ENCODE measurements at regions not wholly inside any gene's neighbourhood (a gene's known extent, or its start where the extent isn't known, plus 50 kb on each side); places are given as distances from the start of the nearest gene placed in this dataset.

- TF ChIP-seq EP300 (IDR thresholded peaks at IDR 0.05; ENCODE audit: borderline replicate concordance) (no peak), CEBPB (IDR thresholded peaks at IDR 0.05) (no peak), EGR1 (IDR thresholded peaks at IDR 0.05) (no peak), NFIC (IDR thresholded peaks at IDR 0.05) (no peak)
These were observed 294.8 kb upstream of the EPHA3 start for GRCh38 chr3:88812576-88812975.

- no peak for TF ChIP-seq FOXM1 (IDR thresholded peaks at IDR 0.05; ENCODE audit: borderline replicate concordance, low read depth)
These were observed 291.0 kb upstream of the EPHA3 start for GRCh38 chr3:88816445-88816844.

DNA sequence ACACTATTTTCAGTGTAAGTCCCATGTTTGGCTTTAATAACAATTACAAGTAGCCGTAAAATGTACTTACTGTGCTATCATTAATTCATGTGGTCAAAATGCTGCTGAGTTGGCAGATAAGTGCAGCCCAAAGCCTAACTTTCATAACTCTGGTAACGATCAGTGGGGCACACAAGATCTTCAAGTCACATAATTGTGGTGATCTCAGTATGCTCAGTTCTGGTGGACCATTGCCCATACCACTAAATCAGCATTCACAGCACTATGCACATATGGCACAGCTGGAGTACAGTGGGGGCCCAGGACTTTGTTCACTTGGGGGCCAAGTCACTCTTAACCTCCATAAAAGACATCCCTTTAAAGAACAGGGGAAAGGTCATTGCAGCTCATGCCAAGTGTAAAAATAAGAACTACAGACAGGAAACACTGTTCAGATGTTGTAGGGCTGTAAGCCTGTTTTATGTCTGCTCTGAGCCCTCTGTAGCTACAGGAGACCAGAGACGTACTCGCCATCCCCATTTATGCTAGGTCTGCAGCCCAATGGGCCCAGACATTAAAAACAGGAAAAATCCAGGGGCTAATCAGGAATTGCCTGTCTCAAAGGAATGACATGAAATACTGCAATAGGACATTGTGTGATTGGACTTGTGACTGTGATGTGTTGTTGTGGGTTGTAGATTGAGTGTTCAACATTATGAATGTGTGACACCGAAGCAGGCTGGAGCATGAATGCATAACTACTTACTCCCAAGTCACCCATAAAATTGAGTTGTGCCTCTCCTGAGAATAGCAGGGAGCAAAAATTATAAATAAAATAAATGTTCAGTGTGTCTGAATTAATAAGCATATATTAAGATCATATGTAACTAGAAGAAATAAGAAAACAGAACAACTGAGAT is 282.5 kb upstream of the EPHA3 start:
- no peak for TF ChIP-seq CREB1 (IDR thresholded peaks at IDR 0.05; ENCODE audit: low read depth)
- no peak for TF ChIP-seq TCF12 (IDR thresholded peaks at IDR 0.05; ENCODE audit: low read depth)

DNA sequence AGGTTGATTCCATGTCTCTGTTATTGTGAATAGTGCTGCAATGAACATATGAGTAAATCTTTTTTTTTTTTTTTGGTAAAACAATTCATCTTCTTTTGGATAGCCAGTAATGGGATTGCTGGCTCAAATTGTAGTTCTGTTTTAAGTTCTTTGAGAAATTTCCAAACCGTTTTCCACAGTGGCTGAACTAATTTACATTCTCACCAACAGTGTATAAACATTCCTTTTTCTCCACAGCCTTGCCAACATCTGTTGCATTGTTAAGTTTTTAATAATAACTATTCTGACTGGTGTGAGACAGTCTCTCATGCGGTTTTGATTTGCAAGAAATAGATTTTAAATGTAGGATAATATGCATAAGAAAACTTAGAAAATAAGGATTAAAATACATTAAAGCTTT is 279.0 kb upstream of the EPHA3 start:
- no peak for TF ChIP-seq TCF12 (IDR thresholded peaks at IDR 0.05; ENCODE audit: low read depth)
- TF ChIP-seq ZBTB7A (IDR thresholded peaks at IDR 0.05; ENCODE audit: low read depth) = no peak
- no peak for TF ChIP-seq CEBPB (IDR thresholded peaks at IDR 0.05)
- TF ChIP-seq FOXM1 (IDR thresholded peaks at IDR 0.05; ENCODE audit: borderline replicate concordance, low read depth) = no peak
- no peak for TF ChIP-seq EP300 (IDR thresholded peaks at IDR 0.05; ENCODE audit: borderline replicate concordance)

DNA sequence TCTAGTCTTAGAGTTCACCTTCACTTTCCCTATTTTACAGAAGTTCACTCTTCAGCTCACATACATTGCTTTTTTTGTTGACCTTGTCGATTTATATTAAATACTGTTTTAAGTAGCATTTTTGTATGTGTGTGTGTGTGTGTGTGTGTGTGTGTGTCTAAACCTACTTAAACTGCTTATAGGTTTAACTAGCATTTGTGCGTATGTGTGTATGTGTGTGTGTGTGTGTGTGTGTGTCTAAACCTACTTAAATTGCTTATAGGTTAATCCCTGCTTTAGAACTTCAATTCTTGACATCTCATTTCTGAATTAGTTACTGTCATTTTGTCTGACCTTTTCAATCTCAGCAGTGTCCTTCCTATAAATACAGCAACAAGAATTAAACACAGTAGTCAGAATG is 254.8 kb upstream of the EPHA3 start:
- TF ChIP-seq TCF12 (IDR thresholded peaks at IDR 0.05; ENCODE audit: low read depth) (no peak), USF1 (IDR thresholded peaks at IDR 0.05) (no peak), CREB1 (IDR thresholded peaks at IDR 0.05; ENCODE audit: low read depth) (no peak), ZBTB7A (IDR thresholded peaks at IDR 0.05; ENCODE audit: low read depth) (no peak), TAF1 (IDR thresholded peaks at IDR 0.05; ENCODE audit: low read depth) (no peak), EP300 (IDR thresholded peaks at IDR 0.05; ENCODE audit: borderline replicate concordance) (no peak), YY1 (IDR thresholded peaks at IDR 0.05; ENCODE audit: low read depth) (no peak), NFIC (IDR thresholded peaks at IDR 0.05) (no peak), EGR1 (IDR thresholded peaks at IDR 0.05) (no peak), REST (IDR thresholded peaks at IDR 0.05; ENCODE audit: low read depth) (no peak), TEAD4 (IDR thresholded peaks at IDR 0.05) (no peak), MAX (IDR thresholded peaks at IDR 0.05) (no peak), RAD21 (IDR thresholded peaks at IDR 0.05; ENCODE audit: low read depth) (no peak), FOXM1 (IDR thresholded peaks at IDR 0.05; ENCODE audit: borderline replicate concordance, low read depth) (no peak)

GRCh38 chr3:88863196-88863595 is 244.2 kb upstream of the EPHA3 start:
- no peak for TF ChIP-seq RAD21 (IDR thresholded peaks at IDR 0.05; ENCODE audit: low read depth)
- TF ChIP-seq NFIC (IDR thresholded peaks at IDR 0.05) = no peak
- no peak for TF ChIP-seq MAX (IDR thresholded peaks at IDR 0.05)
- TF ChIP-seq USF1 (IDR thresholded peaks at IDR 0.05) = no peak
- TF ChIP-seq TAF1 (IDR thresholded peaks at IDR 0.05; ENCODE audit: low read depth) = no peak
- no peak for TF ChIP-seq REST (IDR thresholded peaks at IDR 0.05; ENCODE audit: low read depth)
- no peak for TF ChIP-seq EP300 (IDR thresholded peaks at IDR 0.05; ENCODE audit: borderline replicate concordance)

DNA sequence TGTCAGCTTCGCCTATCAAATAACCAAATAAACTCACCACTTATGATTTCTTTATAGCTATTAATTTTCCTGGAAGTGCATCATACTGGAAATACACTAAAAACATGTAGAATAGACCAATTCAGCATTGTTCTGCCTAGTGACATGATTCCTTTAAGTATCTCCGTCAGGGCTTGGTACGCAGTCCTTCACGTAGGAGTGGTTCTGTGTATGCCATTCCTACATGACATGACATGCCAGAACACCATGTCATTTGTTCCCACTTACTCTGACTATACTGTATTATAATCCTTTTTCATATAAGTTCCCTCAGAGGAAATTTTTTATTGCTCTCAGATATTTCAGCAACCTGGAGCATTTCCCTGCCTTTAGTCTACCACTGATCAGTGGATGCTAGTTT is 230.7 kb upstream of the EPHA3 start:
- TF ChIP-seq USF1 (IDR thresholded peaks at IDR 0.05) = no peak
- no peak for TF ChIP-seq TCF12 (IDR thresholded peaks at IDR 0.05; ENCODE audit: low read depth)
- no peak for TF ChIP-seq CEBPB (IDR thresholded peaks at IDR 0.05)
- TF ChIP-seq CREB1 (IDR thresholded peaks at IDR 0.05; ENCODE audit: low read depth) = no peak
- TF ChIP-seq TEAD4 (IDR thresholded peaks at IDR 0.05) = no peak
- no peak for TF ChIP-seq FOXM1 (IDR thresholded peaks at IDR 0.05; ENCODE audit: borderline replicate concordance, low read depth)
- TF ChIP-seq EP300 (IDR thresholded peaks at IDR 0.05; ENCODE audit: borderline replicate concordance) = no peak
- no peak for TF ChIP-seq YY1 (IDR thresholded peaks at IDR 0.05; ENCODE audit: low read depth)
- no peak for TF ChIP-seq NFIC (IDR thresholded peaks at IDR 0.05)
- no peak for TF ChIP-seq REST (IDR thresholded peaks at IDR 0.05; ENCODE audit: low read depth)
- TF ChIP-seq TAF1 (IDR thresholded peaks at IDR 0.05; ENCODE audit: low read depth) = no peak
- no peak for TF ChIP-seq MAX (IDR thresholded peaks at IDR 0.05)
- TF ChIP-seq EGR1 (IDR thresholded peaks at IDR 0.05) = no peak
- TF ChIP-seq RAD21 (IDR thresholded peaks at IDR 0.05; ENCODE audit: low read depth) = no peak
- no peak for TF ChIP-seq ZBTB7A (IDR thresholded peaks at IDR 0.05; ENCODE audit: low read depth)
